SK-N-SH (cell line): ENCODE measurements at regions not wholly inside any gene's neighbourhood (a gene's known extent, or its start where the extent isn't known, plus 50 kb on each side); places are given as distances from the start of the nearest gene placed in this dataset.

Experiments used
- CTCF ChIA-PET: fragments of 300-600, 350-600 bp; formaldehyde crosslinking; extraction: SDS; loops from one replicate; lab custom pipeline; 2021; lab: Yijun Ruan, JAX
- POLR2A ChIA-PET: fragments of 350-600 bp; sonication (Branson Sonifier 250); formaldehyde crosslinking; extraction: SDS; loops from one replicate; lab custom pipeline; 2020; ENCODE audit warnings: antibody characterized with exemption, inconsistent platforms; lab: Yijun Ruan, JAX
- DNase-seq: peaks from one replicate; pipeline ENCODE4 v3.0.0; 2012
- H2AFZ ChIP-seq: fragments of 200-600 bp; sonication (generic); 2 replicates; pipeline ENCODE4 v1.8.1; 2016; ENCODE audit warnings: antibody characterized with exemption, mild to moderate bottlenecking, low read depth
- H3F3A ChIP-seq: fragments of 200-600 bp; sonication (generic); replicated peaks from 2 replicates; pipeline ENCODE3; 2016; ENCODE audit warnings: antibody characterized with exemption, mild to moderate bottlenecking; ENCODE audit not compliant: insufficient read depth
- H3K27ac ChIP-seq, 2 experiments: fragments of 200-500 bp in 1 of 2; fragments of 200-600 bp in 1 of 2; sonication (Bioruptor generic) in 1 of 2; sonication (generic), shearing (Covaris generic) in 1 of 2; 2 replicates each; pipeline versions ENCODE4 v1.5.1 to v1.6.1; 2014 to 2016; ENCODE audit warnings: low read depth in 2 of 2, inconsistent platforms in 1 of 2, low read length in 1 of 2, mild to moderate bottlenecking in 1 of 2, mixed read lengths in 1 of 2
- H3K27me3 ChIP-seq: fragments of 200-600 bp; sonication (generic), shearing (Covaris generic); 2 replicates; pipeline ENCODE4 v1.6.1; 2016; ENCODE audit warnings: mixed run types; ENCODE audit not compliant: insufficient read depth
- H3K36me3 ChIP-seq, 2 experiments: fragments of 200-500 bp in 1 of 2; fragments of 200-600 bp in 1 of 2; sonication (Bioruptor generic) in 1 of 2; sonication (generic) in 1 of 2; replicated peaks in 1 of 2; 2 replicates each; pipeline versions ENCODE3 to v1.5.1; 2014 to 2016; ENCODE audit warnings: low read length in 1 of 2, mild to moderate bottlenecking in 1 of 2; ENCODE audit not compliant: insufficient read depth in 2 of 2, control insufficient read depth in 1 of 2
- H3K4me1 ChIP-seq, 2 experiments: fragments of 200-500 bp in 1 of 2; fragments of 200-600 bp in 1 of 2; sonication (Bioruptor generic) in 1 of 2; sonication (generic), shearing (Covaris generic) in 1 of 2; 2 replicates each; pipeline versions ENCODE4 v1.5.1 to v1.6.1; 2014 to 2016; ENCODE audit warnings: low read depth in 1 of 2, low read length in 1 of 2, mixed run types in 1 of 2; ENCODE audit not compliant: insufficient read depth in 2 of 2, control insufficient read depth in 1 of 2
- H3K4me2 ChIP-seq: fragments of 200-600 bp; sonication (generic), shearing (Covaris generic); 2 replicates; pipeline ENCODE4 v1.6.1; 2017; ENCODE audit warnings: mixed run types
- H3K4me3 ChIP-seq, 2 experiments: fragments of 200-500 bp in 1 of 2; fragments of 200-600 bp in 1 of 2; sonication (Bioruptor generic) in 1 of 2; sonication (generic), shearing (Covaris generic) in 1 of 2; 2 replicates each; pipeline versions ENCODE4 v1.5.1 to v1.8.1; 2014 to 2016; ENCODE audit warnings: low read depth in 2 of 2, inconsistent platforms in 1 of 2, low read length in 1 of 2, mild to moderate bottlenecking in 1 of 2, mixed read lengths in 1 of 2, moderate library complexity in 1 of 2
- H3K79me2 ChIP-seq: fragments of 200-600 bp; sonication (generic); 2 replicates; pipeline ENCODE4 v1.8.1; 2017; ENCODE audit warnings: mild to moderate bottlenecking; ENCODE audit not compliant: insufficient read depth
- H3K9ac ChIP-seq: fragments of 200-600 bp; sonication (generic); 2 replicates; pipeline ENCODE4 v1.6.1; 2017; ENCODE audit warnings: mixed run types
- H3K9me2 ChIP-seq: fragments of 200-600 bp; sonication (generic); 2 replicates; pipeline ENCODE4 v1.6.1; 2017; ENCODE audit warnings: mixed run types
- H3K9me3 ChIP-seq: fragments of 200-600 bp; sonication (generic); 2 replicates; pipeline ENCODE4 v1.6.1; 2017; ENCODE audit warnings: mixed run types, mild to moderate bottlenecking, moderate library complexity
- H4K20me1 ChIP-seq: fragments of 200-600 bp; sonication (generic); 2 replicates; pipeline ENCODE4 v1.6.1; 2017; ENCODE audit warnings: mild to moderate bottlenecking, mixed run types; ENCODE audit not compliant: insufficient read depth
- ELF1 ChIP-seq: IDR thresholded peaks from 2 replicates; pipeline ENCODE4 v1.4.0; 2012
- FOXJ3 ChIP-seq: sonication (generic); formaldehyde crosslinking; IDR thresholded peaks from 2 replicates; pipeline ENCODE4 v1.5.1; 2020; ENCODE audit warnings: mild to moderate bottlenecking, missing genetic modification reagents
- JUND ChIP-seq: IDR thresholded peaks from 2 replicates; pipeline ENCODE4 v1.4.0; 2012
- MXI1 ChIP-seq: IDR thresholded peaks from 2 replicates; pipeline ENCODE4 v1.6.1; 2012; ENCODE audit warnings: mild to moderate bottlenecking, low read depth, low read length, improper control_type of control experiment
- NFIC ChIP-seq: IDR thresholded peaks from 2 replicates; pipeline ENCODE4 v1.4.0; 2012; ENCODE audit warnings: borderline replicate concordance
- RAD21 ChIP-seq: IDR thresholded peaks from 2 replicates; pipeline ENCODE4 v1.6.1; 2012; ENCODE audit warnings: mild to moderate bottlenecking, low read length
- SIN3A ChIP-seq: IDR thresholded peaks from 2 replicates; pipeline ENCODE4 v1.6.1; 2012; ENCODE audit warnings: low read depth, mild to moderate bottlenecking, low read length, moderate library complexity, borderline replicate concordance
- TAF1 ChIP-seq: IDR thresholded peaks from 2 replicates; pipeline ENCODE4 v1.6.1; 2012; ENCODE audit warnings: low read depth, mild to moderate bottlenecking, low read length, moderate library complexity, borderline replicate concordance
- WGBS: methylation state at CpG from one replicate; pipeline ENCODE4 v1.1.6; 2017; ENCODE audit warnings: low lambda C conversion rate; 5-methylcytosine and 5-hydroxymethylcytosine counted together
- TF ChIP-seq, protein P1 (sequence below): IDR thresholded peaks from 2 replicates; pipeline ENCODE4 v1.4.0; 2012; ENCODE audit warnings: low read depth
- TF ChIP-seq, protein P2 (sequence below): IDR thresholded peaks from 2 replicates; pipeline ENCODE4 v1.4.0; 2012; ENCODE audit warnings: low read depth, borderline replicate concordance

DNA sequence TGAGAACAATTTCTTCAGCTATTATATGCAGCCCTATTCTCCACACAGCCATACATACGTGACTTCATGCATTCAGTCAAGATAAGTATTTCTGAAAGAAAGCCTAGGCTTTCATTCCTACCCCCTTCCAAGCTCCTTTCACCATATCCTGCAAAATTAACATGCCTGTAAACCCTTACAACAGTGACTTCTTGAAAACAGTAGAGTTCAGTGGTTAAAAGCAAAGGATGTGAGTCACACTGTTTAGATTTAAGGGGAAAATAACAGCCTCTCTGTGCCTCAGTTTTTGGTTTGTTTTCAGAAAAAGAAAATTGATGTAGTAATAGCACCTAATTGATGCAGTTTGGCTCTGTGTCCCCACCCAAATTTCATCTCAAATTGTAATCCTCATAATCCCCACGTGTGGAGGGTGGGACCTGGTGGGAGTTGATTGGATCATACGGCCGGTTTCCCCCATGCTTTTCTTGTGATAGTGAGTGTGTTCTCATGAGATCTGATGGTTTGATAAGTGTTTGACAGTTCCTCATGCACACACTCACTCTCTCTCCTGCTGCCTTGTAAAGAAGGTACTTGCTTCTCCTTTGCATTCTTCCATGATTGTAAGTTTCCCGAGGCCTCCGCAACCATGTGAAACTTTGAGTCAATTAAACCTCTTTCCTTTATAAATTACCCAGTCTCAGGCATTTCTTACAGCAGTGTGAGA lies 264.8 kb downstream of the CETN3 start:
- no peaks in the 10 kb centered on the region for H4K20me1 ChIP-seq
- no peak overlapping the region for H3K4me3 ChIP-seq
- H3K4me2 ChIP-seq: no peak overlapping the region
- no peaks in the 10 kb centered on the region for H3K27me3 ChIP-seq
- H3K36me3 ChIP-seq: no peaks in the 10 kb centered on the region
- H3K9me2 ChIP-seq: no peaks in the 10 kb centered on the region
- no peaks in the 10 kb centered on the region for H3F3A ChIP-seq
- ChIA-PET CTCF (interaction anchor here (1.1 kb wide), 1 partner anchor 16 kb away, joined by 3 read pairs; no protein-coding TSS in a partner anchor), POLR2A (no interaction called here)
- no peaks in the 10 kb centered on the region for H3K9me3 ChIP-seq
- no peaks in the 10 kb centered on the region for H3K4me1 ChIP-seq
- no peaks in the 10 kb centered on the region for H3K79me2 ChIP-seq
- DNase-seq: no peak
- H2AFZ ChIP-seq: no peak overlapping the region
- no peak overlapping the region for H3K27ac ChIP-seq
- TF ChIP-seq RAD21 (no peak), MXI1 (no peak), SIN3A (no peak), FOXJ3 (CRISPR knock-in tag) (no peak), JUND (no peak), NFIC (no peak)
- TF ChIP-seq, protein P1, sequence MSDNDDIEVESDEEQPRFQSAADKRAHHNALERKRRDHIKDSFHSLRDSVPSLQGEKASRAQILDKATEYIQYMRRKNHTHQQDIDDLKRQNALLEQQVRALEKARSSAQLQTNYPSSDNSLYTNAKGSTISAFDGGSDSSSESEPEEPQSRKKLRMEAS: no peak
- 64% methylated on average over 6 of the region's 6 CpGs for WGBS
- H3K9ac ChIP-seq: no peak overlapping the region

DNA sequence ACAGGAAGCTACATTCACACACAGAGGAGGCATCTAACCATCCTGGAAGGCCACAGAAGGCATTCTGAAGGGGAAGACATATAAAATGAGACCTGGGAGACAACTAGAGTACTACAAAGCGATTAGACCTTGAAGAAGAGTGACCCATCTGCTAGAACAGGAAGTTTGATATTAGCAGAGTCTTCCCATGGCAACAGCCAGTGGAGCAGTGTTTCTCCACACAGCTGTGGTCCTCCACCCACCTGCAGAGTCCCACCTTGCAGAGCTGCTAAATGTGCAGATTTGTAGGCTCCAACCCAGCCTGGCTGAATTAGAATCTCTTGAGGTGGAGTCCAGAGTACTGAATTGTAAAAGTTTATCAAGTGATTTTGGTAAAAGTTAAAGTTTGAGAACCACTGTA lies 267.0 kb downstream of the CETN3 start:
- Histone ChIP-seq H2AFZ (no peak overlapping the region), H3K9me3 (no peaks in the 10 kb centered on the region), H3K27me3 (no peaks in the 10 kb centered on the region), H3K4me2 (no peak overlapping the region), H3K4me1 (no peaks in the 10 kb centered on the region), H3K36me3 (no peaks in the 10 kb centered on the region), H3K9ac (no peak overlapping the region), H3K79me2 (no peaks in the 10 kb centered on the region), H3K9me2 (no peaks in the 10 kb centered on the region), H3F3A (no peaks in the 10 kb centered on the region), H3K27ac (no peak overlapping the region), H4K20me1 (no peaks in the 10 kb centered on the region), H3K4me3 (no peak overlapping the region)
- TF ChIP-seq, protein P2, sequence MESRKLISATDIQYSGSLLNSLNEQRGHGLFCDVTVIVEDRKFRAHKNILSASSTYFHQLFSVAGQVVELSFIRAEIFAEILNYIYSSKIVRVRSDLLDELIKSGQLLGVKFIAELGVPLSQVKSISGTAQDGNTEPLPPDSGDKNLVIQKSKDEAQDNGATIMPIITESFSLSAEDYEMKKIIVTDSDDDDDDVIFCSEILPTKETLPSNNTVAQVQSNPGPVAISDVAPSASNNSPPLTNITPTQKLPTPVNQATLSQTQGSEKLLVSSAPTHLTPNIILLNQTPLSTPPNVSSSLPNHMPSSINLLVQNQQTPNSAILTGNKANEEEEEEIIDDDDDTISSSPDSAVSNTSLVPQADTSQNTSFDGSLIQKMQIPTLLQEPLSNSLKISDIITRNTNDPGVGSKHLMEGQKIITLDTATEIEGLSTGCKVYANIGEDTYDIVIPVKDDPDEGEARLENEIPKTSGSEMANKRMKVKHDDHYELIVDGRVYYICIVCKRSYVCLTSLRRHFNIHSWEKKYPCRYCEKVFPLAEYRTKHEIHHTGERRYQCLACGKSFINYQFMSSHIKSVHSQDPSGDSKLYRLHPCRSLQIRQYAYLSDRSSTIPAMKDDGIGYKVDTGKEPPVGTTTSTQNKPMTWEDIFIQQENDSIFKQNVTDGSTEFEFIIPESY: no peak
- TF ChIP-seq ELF1: no peak
- TF ChIP-seq, protein P1: no peak
- no peak for TF ChIP-seq TAF1
- ChIA-PET CTCF (no interaction called here), POLR2A (no interaction called here)
- no peak for DNase-seq
- 43% methylated on average over 1 of the region's 1 CpG for WGBS
